ENCODE measurements at regions not wholly inside any gene's neighbourhood (a gene's known extent, or its start where the extent isn't known, plus 50 kb on each side); places are given as distances from the start of the nearest gene placed in this dataset.

DNA sequence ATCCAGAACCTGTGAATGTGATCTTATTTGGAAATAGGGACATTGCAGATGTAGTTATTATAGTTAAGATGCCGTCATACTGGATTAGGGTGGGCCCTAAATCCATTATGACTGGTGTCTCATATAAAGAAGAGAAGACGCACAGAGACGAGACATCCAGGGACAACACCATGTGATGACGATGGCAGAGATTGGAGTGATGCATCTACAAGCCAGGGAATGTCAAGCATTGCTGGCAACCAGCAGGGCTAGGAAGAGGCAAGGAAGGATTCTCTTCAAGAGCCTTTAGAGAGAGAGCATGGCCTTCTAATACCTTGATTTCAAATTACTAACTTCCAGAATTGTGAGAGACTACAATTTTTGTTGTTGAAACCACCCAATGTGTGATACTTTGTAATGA lies 345.8 kb downstream of the PTEN start:
- TF ChIP-seq, protein P1, sequence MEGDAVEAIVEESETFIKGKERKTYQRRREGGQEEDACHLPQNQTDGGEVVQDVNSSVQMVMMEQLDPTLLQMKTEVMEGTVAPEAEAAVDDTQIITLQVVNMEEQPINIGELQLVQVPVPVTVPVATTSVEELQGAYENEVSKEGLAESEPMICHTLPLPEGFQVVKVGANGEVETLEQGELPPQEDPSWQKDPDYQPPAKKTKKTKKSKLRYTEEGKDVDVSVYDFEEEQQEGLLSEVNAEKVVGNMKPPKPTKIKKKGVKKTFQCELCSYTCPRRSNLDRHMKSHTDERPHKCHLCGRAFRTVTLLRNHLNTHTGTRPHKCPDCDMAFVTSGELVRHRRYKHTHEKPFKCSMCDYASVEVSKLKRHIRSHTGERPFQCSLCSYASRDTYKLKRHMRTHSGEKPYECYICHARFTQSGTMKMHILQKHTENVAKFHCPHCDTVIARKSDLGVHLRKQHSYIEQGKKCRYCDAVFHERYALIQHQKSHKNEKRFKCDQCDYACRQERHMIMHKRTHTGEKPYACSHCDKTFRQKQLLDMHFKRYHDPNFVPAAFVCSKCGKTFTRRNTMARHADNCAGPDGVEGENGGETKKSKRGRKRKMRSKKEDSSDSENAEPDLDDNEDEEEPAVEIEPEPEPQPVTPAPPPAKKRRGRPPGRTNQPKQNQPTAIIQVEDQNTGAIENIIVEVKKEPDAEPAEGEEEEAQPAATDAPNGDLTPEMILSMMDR (conservative IDR thresholded peaks at IDR 0.05), result no peak
- H3K9me3 Mint-ChIP-seq, result no peaks in the 10 kb centered on the region

DNA sequence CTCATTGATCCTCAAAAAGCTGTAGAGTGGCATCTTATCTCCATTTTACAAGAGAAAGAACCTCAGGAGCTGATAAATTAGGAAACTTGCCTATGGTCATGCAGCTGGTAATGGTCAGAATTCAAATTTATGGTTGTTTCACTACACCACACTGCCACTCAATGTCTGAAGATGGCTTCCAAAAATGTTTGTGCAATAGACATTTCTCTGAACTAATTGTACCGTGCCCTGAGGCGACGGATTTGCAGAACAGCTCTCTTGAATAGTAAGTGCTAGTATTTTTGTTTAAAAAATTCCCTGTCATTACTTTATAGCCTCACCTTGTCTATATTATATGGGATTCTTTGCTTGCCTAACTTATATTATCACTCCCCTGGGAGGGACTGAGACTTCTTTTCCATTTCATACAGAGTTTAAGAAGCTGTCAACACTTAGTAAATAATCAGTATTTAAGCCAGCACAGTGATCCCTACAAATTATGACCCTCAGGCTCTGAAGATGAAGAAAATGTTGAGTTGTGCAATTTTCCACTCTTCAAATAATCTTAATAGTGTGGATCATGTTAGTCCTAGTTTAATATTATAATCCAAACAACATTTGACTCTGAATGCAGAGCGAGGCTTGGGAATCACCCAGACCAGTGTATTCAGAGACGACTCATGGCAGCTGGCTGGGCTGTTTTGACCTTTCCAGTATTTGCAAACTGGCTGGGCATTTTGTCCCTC lies 346.6 kb downstream of the PTEN start:
- TF ChIP-seq, protein P1 (conservative IDR thresholded peaks at IDR 0.05), result no peak
- H3K9me3 Mint-ChIP-seq, result no peaks in the 10 kb centered on the region
- peaks cover 12% of the 10 kb centered on the region for H3K4me1 Mint-ChIP-seq (ENCODE audit: unreplicated experiment)
- H3K4me3 Mint-ChIP-seq, result no peak overlapping the region
- no peak overlapping the region for H3K27ac Mint-ChIP-seq
- H3K36me3 Mint-ChIP-seq, result no peaks in the 10 kb centered on the region
- H3K27me3 Mint-ChIP-seq, result peaks cover 6% of the 10 kb centered on the region
- DNase-seq (ENCODE audit: extremely low spot score, unreplicated experiment), result no peak

More for the DNA sequence above, 345.8 kb downstream of the PTEN start:
- Mint-ChIP-seq H3K36me3 (no peaks in the 10 kb centered on the region), H3K4me1 (ENCODE audit: unreplicated experiment) (peaks cover 17% of the 10 kb centered on the region), H3K27ac (no peak overlapping the region), H3K27me3 (peaks cover 6% of the 10 kb centered on the region), H3K4me3 (no peak overlapping the region)
- no peak for DNase-seq (ENCODE audit: extremely low spot score, unreplicated experiment)

DNA sequence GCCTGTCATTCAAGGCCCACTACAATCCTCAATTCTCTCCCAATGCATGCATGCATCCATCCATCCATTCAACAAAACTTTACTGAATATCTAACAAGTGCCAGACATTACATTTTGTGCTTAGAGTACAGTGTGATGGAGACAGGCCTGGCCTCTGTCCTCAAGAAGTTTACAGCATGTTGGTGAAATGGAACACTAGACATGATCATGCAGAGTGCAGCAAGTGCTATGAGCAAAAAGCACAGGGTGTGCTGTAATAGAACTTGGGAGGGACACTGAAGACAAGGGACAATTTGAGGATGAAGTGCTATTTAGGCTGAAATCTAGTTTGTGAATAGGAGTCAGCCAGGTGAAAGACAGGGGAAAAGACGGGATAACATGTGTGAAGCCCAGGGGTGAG lies 347.8 kb downstream of the PTEN start:
- no peak for DNase-seq (ENCODE audit: extremely low spot score, unreplicated experiment)
- TF ChIP-seq, protein P1 (conservative IDR thresholded peaks at IDR 0.05), result no peak
- H3K4me1 Mint-ChIP-seq (ENCODE audit: unreplicated experiment), result peaks cover 5% of the 10 kb centered on the region
- no peaks in the 10 kb centered on the region for H3K36me3 Mint-ChIP-seq
- no peak overlapping the region for H3K4me3 Mint-ChIP-seq
- no peaks in the 10 kb centered on the region for H3K9me3 Mint-ChIP-seq
- H3K27me3 Mint-ChIP-seq, result peaks cover 6% of the 10 kb centered on the region
- H3K27ac Mint-ChIP-seq, result no peak overlapping the region

DNA sequence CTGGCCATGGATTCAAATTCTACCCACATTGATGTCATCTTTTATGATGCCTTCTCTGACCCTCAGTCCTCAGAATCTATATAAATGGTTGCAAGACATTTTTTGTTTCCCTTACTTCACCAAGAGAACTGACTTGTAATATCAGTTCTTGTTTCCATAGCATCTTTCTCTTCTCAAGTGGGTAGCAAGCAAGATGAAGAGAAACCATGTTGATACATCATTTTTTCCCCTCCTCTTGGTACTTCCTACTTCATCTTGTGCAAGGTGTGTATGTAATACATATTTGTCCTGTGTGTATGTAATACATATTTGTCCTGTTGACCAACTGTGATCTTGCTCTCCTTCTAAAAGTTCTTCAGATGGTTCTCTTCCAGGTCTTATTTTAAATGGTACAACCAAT lies 348.6 kb downstream of the PTEN start:
- no peak overlapping the region for H3K4me3 Mint-ChIP-seq
- no peak overlapping the region for H3K27ac Mint-ChIP-seq
- H3K4me1 Mint-ChIP-seq (ENCODE audit: unreplicated experiment), result peaks cover 3% of the 10 kb centered on the region
- TF ChIP-seq, protein P1 (conservative IDR thresholded peaks at IDR 0.05), result no peak
- H3K27me3 Mint-ChIP-seq, result peaks cover 6% of the 10 kb centered on the region
- H3K9me3 Mint-ChIP-seq, result no peaks in the 10 kb centered on the region
- no peaks in the 10 kb centered on the region for H3K36me3 Mint-ChIP-seq
- DNase-seq (ENCODE audit: extremely low spot score, unreplicated experiment), result no peak

DNA sequence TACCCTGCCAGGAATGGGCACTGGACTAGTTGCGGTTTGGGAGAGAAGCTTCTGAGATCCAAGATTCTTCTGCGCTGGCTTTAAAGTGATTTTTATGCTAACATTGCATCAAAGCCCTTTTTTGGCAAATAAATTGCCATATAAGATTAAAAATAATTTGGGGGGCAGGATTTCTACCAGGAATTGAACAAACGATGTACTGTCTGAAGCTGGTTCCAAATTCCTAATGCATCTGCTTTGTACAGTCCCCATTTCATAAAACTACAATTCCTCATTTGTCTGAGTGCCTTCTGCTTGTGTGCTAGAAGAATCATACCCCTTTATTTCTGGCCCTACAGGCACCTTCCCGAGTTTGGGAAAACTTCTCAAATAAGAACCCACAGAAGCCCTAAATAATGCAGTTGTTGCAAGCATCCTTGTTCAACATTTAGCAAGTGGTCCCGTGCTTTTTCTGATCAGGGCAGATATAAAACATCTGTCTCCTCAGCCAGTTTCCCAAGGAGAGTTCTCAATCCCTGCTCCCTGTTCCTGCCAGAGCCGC lies 349.7 kb downstream of the PTEN start:
- H3K27ac Mint-ChIP-seq, result no peak overlapping the region
- TF ChIP-seq, protein P1 (conservative IDR thresholded peaks at IDR 0.05), result no peak
- H3K9me3 Mint-ChIP-seq, result no peaks in the 10 kb centered on the region
- no peak for DNase-seq (ENCODE audit: extremely low spot score, unreplicated experiment)
- no peak overlapping the region for H3K4me3 Mint-ChIP-seq
- no peaks in the 10 kb centered on the region for H3K36me3 Mint-ChIP-seq
- H3K27me3 Mint-ChIP-seq, result peaks cover 3% of the 10 kb centered on the region
- peaks cover 4% of the 10 kb centered on the region for H3K4me1 Mint-ChIP-seq (ENCODE audit: unreplicated experiment)

Measured in type B pancreatic cell (in vitro differentiated cells).